GM18498 (cell line): ENCODE measurements at regions not wholly inside any gene's neighbourhood (a gene's known extent, or its start where the extent isn't known, plus 50 kb on each side); places are given as distances from the start of the nearest gene placed in this dataset.

Experiments used
- ATAC-seq: cut with Tn5 transposase; IDR thresholded peaks from one replicate; pipeline ENCODE4 v1.9.1; 2021; ENCODE audit warnings: mild to moderate bottlenecking, moderate library complexity; ENCODE audit not compliant: unreplicated experiment

GRCh38 chr2:106706283-106706682 is 179.7 kb downstream of the ST6GAL2 start:
- ATAC-seq: no peak

- ATAC-seq: no peak
These were observed 177.8 kb downstream of the ST6GAL2 start for GRCh38 chr2:106708209-106708608.

GRCh38 chr2:106709229-106709628 is 176.7 kb downstream of the ST6GAL2 start:
- ATAC-seq: no peak

- ATAC-seq: no peak
These were observed 166.7 kb downstream of the ST6GAL2 start for GRCh38 chr2:106719222-106719621.

GRCh38 chr2:106720026-106720425 is 165.9 kb downstream of the ST6GAL2 start:
- no peak for ATAC-seq

GRCh38 chr2:106724301-106724794 is 161.6 kb downstream of the ST6GAL2 start:
- no peak for ATAC-seq

- ATAC-seq: no peak
These were observed 151.8 kb downstream of the ST6GAL2 start for GRCh38 chr2:106734165-106734564.

- no peak for ATAC-seq
These were observed 150.2 kb downstream of the ST6GAL2 start for GRCh38 chr2:106735807-106736206.

GRCh38 chr2:106736221-106736620 is 149.7 kb downstream of the ST6GAL2 start:
- ATAC-seq: no peak

- ATAC-seq: no peak
These were observed 140.5 kb downstream of the ST6GAL2 start for GRCh38 chr2:106745468-106745867.

GRCh38 chr2:106749823-106750222 is 136.1 kb downstream of the ST6GAL2 start:
- ATAC-seq: no peak
